WTC11 (cell line): ENCODE measurements at regions not wholly inside any gene's neighbourhood (a gene's known extent, or its start where the extent isn't known, plus 50 kb on each side); places are given as distances from the start of the nearest gene placed in this dataset.
A peak's percentile ranks its signal among the peaks of the same experiment; 100 is the strongest.

Source experiments
- ATAC-seq: fragments of 200-7000 bp; cut with Tn5 transposase; 2 replicates; pipeline ENCODE4 v1.10.0; 2021; ENCODE audit warnings: mild to moderate bottlenecking, moderate library complexity
- CTCF ChIA-PET: fragments of 300-600 bp; sonication (Branson Sonifier 250); formaldehyde crosslinking; loops from one replicate; lab custom pipeline; 2021; ENCODE audit warnings: antibody characterized with exemption; lab: Charles Lee
- POLR2A ChIA-PET: fragments of 350-600 bp; sonication (Branson Sonifier 250); formaldehyde crosslinking; loops from one replicate; lab custom pipeline; 2021; ENCODE audit warnings: antibody characterized with exemption; lab: Charles Lee
- DNase-seq: peaks from one replicate; pipeline ENCODE4 v3.0.0; 2021; ENCODE audit warnings: low spot score
- H3K27ac Mint-ChIP-seq: 2 replicates; pipeline ENCODE4 v1.8.0; 2021; ENCODE audit warnings: mixed read lengths
- H3K27me3 Mint-ChIP-seq: 2 replicates; pipeline ENCODE4 v1.8.0; 2021; ENCODE audit warnings: low read depth, mild to moderate bottlenecking, moderate library complexity, mixed read lengths
- H3K36me3 Mint-ChIP-seq: 2 replicates; pipeline ENCODE4 v1.8.0; 2021; ENCODE audit warnings: mixed read lengths
- H3K4me1 Mint-ChIP-seq: 2 replicates; pipeline ENCODE4 v1.8.0; 2022; ENCODE audit warnings: mixed read lengths
- H3K4me3 Mint-ChIP-seq: 2 replicates; pipeline ENCODE4 v1.8.0; 2021; ENCODE audit warnings: mild to moderate bottlenecking, moderate library complexity, mixed read lengths
- H3K9me3 Mint-ChIP-seq: 2 replicates; pipeline ENCODE4 v1.8.0; 2021; ENCODE audit warnings: mixed read lengths
- ATF1 ChIP-seq: sonication (generic); formaldehyde crosslinking; IDR thresholded peaks from 2 replicates; pipeline ENCODE4 v1.8.1; 2023; ENCODE audit warnings: mild to moderate bottlenecking, moderate library complexity, missing genetic modification reagents
- FOXJ3 ChIP-seq: sonication (generic); formaldehyde crosslinking; IDR thresholded peaks from 2 replicates; pipeline ENCODE4 v1.9.0; 2021; ENCODE audit warnings: missing genetic modification reagents, mild to moderate bottlenecking, borderline replicate concordance
- FOXP1 ChIP-seq: sonication (generic); formaldehyde crosslinking; IDR thresholded peaks from 2 replicates; pipeline ENCODE4 v1.8.0; 2022; ENCODE audit warnings: missing genetic modification reagents, mild to moderate bottlenecking, moderate library complexity, borderline replicate concordance
- GABPB1 ChIP-seq: sonication (generic); formaldehyde crosslinking; IDR thresholded peaks from 2 replicates; pipeline ENCODE4 v1.8.1; 2023; ENCODE audit warnings: mild to moderate bottlenecking, missing genetic modification reagents
- GRHL2 ChIP-seq: fragments of 250-450 bp; sonication (Bioruptor Pico); IDR thresholded peaks from 2 replicates; pipeline ENCODE4 v1.8.0; 2022; ENCODE audit warnings: mild to moderate bottlenecking, moderate library complexity; ENCODE audit not compliant: insufficient replicate concordance, severe bottlenecking
- HMGA2 ChIP-seq: fragments of 250-450 bp; sonication (Bioruptor Pico); IDR thresholded peaks from 2 replicates; pipeline ENCODE4 v1.4.0; 2021; ENCODE audit warnings: mild to moderate bottlenecking, moderate library complexity
- IRF2 ChIP-seq: sonication (generic); formaldehyde crosslinking; IDR thresholded peaks from 2 replicates; pipeline ENCODE4 v1.8.0; 2022; ENCODE audit warnings: low read depth, missing genetic modification reagents, borderline replicate concordance
- JUN ChIP-seq: sonication (generic); formaldehyde crosslinking; IDR thresholded peaks from 2 replicates; pipeline ENCODE4 v1.8.0; 2023; ENCODE audit warnings: mild to moderate bottlenecking, missing genetic modification reagents
- KAT7 ChIP-seq: sonication (generic); formaldehyde crosslinking; IDR thresholded peaks from 2 replicates; pipeline ENCODE4 v1.8.1; 2023; ENCODE audit warnings: missing genetic modification reagents, mild to moderate bottlenecking, borderline replicate concordance
- NR2C2 ChIP-seq: sonication (generic); formaldehyde crosslinking; IDR thresholded peaks from 2 replicates; pipeline ENCODE4 v1.8.0; 2022; ENCODE audit warnings: mild to moderate bottlenecking, missing genetic modification reagents
- PRRX2 ChIP-seq: fragments of 250-450 bp; sonication (Bioruptor Pico); IDR thresholded peaks from 2 replicates; pipeline ENCODE4 v1.8.0; 2021; ENCODE audit warnings: mild to moderate bottlenecking
- SMAD3 ChIP-seq: sonication (generic); formaldehyde crosslinking; IDR thresholded peaks from 2 replicates; pipeline ENCODE4 v1.8.0; 2022; ENCODE audit warnings: missing genetic modification reagents, mild to moderate bottlenecking, borderline replicate concordance
- TCF7 ChIP-seq: sonication (generic); formaldehyde crosslinking; IDR thresholded peaks from 2 replicates; pipeline ENCODE4 v1.8.0; 2022; ENCODE audit warnings: mild to moderate bottlenecking, low read depth, missing genetic modification reagents, moderate library complexity
- ZNF396 ChIP-seq: fragments of 250-450 bp; sonication (Bioruptor Pico); IDR thresholded peaks from 2 replicates; pipeline ENCODE4 v1.8.0; 2021; ENCODE audit warnings: mild to moderate bottlenecking, moderate library complexity, borderline replicate concordance
- ZNF671 ChIP-seq: fragments of 250-450 bp; sonication (Bioruptor Pico); IDR thresholded peaks from 2 replicates; pipeline ENCODE4 v1.8.0; 2021; ENCODE audit warnings: mild to moderate bottlenecking
- TF ChIP-seq, protein P1 (sequence below): sonication (generic); formaldehyde crosslinking; IDR thresholded peaks from 2 replicates; pipeline ENCODE4 v1.8.0; 2022; ENCODE audit warnings: mild to moderate bottlenecking, missing genetic modification reagents
- TF ChIP-seq, protein P2 (sequence below): fragments of 200-600 bp; IDR thresholded peaks from 2 replicates; pipeline ENCODE4 v1.8.0; 2022; ENCODE audit warnings: antibody characterized with exemption
- TF ChIP-seq, protein P3 (sequence below): sonication (generic); formaldehyde crosslinking; IDR thresholded peaks from 2 replicates; pipeline ENCODE4 v1.8.1; 2022; ENCODE audit warnings: low read depth, missing genetic modification reagents, borderline replicate concordance
- TF ChIP-seq, protein P4 (sequence below): sonication (generic); formaldehyde crosslinking; IDR thresholded peaks from 2 replicates; pipeline ENCODE4 v1.8.0; 2022; ENCODE audit warnings: missing genetic modification reagents

DNA sequence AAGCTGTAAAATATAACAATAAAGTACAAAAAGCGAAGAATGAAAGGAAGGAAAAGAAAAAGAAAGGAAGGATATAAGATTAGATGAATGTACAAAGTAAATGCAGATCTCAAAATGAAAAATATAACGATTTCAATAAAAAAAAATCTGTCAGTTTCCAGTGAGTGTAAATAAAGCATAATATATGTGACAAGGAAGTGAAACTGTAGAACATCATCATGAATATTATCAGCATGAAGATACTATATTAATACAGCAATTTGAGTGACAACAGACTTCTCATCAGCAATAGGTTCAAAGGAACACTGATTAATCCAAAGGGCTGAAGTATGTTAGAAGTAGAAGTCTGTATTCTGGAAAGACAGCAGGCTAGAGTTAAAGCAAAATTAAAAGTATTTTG, 659.5 kb upstream of the MBL2 start:
- POLR2A ChIA-PET = no interaction called here
- TF ChIP-seq ATF1 (CRISPR knock-in tag) = no peak
- no peak for TF ChIP-seq JUN (CRISPR knock-in tag)
- TF ChIP-seq ZNF396 (CRISPR knock-in tag) = no peak
- no peak for TF ChIP-seq SMAD3 (CRISPR knock-in tag)
- no peak for TF ChIP-seq IRF2 (CRISPR knock-in tag)
- no peak for TF ChIP-seq TCF7 (CRISPR knock-in tag)
- no peak for TF ChIP-seq KAT7 (CRISPR knock-in tag)
- no peak for TF ChIP-seq PRRX2 (CRISPR knock-in tag)
- TF ChIP-seq ZNF671 (CRISPR knock-in tag) = no peak
- TF ChIP-seq, protein P1, sequence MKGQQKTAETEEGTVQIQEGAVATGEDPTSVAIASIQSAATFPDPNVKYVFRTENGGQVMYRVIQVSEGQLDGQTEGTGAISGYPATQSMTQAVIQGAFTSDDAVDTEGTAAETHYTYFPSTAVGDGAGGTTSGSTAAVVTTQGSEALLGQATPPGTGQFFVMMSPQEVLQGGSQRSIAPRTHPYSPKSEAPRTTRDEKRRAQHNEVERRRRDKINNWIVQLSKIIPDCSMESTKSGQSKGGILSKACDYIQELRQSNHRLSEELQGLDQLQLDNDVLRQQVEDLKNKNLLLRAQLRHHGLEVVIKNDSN = no peak
- TF ChIP-seq, protein P2, sequence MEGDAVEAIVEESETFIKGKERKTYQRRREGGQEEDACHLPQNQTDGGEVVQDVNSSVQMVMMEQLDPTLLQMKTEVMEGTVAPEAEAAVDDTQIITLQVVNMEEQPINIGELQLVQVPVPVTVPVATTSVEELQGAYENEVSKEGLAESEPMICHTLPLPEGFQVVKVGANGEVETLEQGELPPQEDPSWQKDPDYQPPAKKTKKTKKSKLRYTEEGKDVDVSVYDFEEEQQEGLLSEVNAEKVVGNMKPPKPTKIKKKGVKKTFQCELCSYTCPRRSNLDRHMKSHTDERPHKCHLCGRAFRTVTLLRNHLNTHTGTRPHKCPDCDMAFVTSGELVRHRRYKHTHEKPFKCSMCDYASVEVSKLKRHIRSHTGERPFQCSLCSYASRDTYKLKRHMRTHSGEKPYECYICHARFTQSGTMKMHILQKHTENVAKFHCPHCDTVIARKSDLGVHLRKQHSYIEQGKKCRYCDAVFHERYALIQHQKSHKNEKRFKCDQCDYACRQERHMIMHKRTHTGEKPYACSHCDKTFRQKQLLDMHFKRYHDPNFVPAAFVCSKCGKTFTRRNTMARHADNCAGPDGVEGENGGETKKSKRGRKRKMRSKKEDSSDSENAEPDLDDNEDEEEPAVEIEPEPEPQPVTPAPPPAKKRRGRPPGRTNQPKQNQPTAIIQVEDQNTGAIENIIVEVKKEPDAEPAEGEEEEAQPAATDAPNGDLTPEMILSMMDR = no peak
- Mint-ChIP-seq H3K9me3 (no peaks in the 10 kb centered on the region), H3K4me3 (no peak overlapping the region), H3K27ac (peak overlapping the region; percentile 70; the same call in 1 of the 2 replicates), H3K27me3 (no peaks in the 10 kb centered on the region), H3K4me1 (peaks cover 44% of the 10 kb centered on the region), H3K36me3 (peaks cover 4% of the 10 kb centered on the region; the same call in 1 of the 2 replicates)
- ATAC-seq (no peak), DNase-seq (no peak)
- CTCF ChIA-PET = interaction anchor here (0.6 kb wide), 1 partner anchor 9 kb away, joined by 3 read pairs; no protein-coding TSS in a partner anchor

DNA sequence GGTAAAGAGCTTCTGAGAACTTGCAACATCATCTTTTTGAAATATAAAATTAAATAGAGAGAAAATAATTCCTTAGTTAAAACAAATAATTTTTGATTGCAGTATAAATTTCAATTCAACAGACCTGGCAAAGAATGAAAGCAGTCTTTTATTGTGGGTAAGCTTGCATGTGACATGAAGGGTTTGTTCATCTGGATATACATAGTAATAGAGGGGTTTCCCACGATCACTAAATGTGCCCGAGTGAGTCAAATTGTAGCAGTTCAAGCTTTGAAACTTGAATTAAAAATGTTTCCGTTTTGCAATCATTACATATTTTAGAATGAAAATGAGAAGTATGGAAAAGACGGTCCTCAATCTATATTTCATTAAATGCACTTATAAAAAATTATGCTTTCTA, 658.4 kb upstream of the MBL2 start:
- POLR2A ChIA-PET = no interaction called here
- Mint-ChIP-seq H3K4me1 (peaks cover 40% of the 10 kb centered on the region), H3K36me3 (peaks cover 14% of the 10 kb centered on the region), H3K27ac (no peak overlapping the region; the same call in 1 of the 2 replicates), H3K27me3 (no peaks in the 10 kb centered on the region), H3K9me3 (peaks cover 8% of the 10 kb centered on the region), H3K4me3 (no peak overlapping the region)
- DNase-seq = no peak
- no peak for ATAC-seq
- no peak for TF ChIP-seq NR2C2 (CRISPR knock-in tag)
- no peak for TF ChIP-seq HMGA2 (CRISPR knock-in tag)
- no peak for TF ChIP-seq FOXJ3 (CRISPR knock-in tag)
- TF ChIP-seq, protein P3, sequence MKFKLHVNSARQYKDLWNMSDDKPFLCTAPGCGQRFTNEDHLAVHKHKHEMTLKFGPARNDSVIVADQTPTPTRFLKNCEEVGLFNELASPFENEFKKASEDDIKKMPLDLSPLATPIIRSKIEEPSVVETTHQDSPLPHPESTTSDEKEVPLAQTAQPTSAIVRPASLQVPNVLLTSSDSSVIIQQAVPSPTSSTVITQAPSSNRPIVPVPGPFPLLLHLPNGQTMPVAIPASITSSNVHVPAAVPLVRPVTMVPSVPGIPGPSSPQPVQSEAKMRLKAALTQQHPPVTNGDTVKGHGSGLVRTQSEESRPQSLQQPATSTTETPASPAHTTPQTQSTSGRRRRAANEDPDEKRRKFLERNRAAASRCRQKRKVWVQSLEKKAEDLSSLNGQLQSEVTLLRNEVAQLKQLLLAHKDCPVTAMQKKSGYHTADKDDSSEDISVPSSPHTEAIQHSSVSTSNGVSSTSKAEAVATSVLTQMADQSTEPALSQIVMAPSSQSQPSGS (CRISPR knock-in tag) = no peak
- no peak for TF ChIP-seq GRHL2 (CRISPR knock-in tag)
- TF ChIP-seq FOXP1 = no peak
- TF ChIP-seq, protein P4, sequence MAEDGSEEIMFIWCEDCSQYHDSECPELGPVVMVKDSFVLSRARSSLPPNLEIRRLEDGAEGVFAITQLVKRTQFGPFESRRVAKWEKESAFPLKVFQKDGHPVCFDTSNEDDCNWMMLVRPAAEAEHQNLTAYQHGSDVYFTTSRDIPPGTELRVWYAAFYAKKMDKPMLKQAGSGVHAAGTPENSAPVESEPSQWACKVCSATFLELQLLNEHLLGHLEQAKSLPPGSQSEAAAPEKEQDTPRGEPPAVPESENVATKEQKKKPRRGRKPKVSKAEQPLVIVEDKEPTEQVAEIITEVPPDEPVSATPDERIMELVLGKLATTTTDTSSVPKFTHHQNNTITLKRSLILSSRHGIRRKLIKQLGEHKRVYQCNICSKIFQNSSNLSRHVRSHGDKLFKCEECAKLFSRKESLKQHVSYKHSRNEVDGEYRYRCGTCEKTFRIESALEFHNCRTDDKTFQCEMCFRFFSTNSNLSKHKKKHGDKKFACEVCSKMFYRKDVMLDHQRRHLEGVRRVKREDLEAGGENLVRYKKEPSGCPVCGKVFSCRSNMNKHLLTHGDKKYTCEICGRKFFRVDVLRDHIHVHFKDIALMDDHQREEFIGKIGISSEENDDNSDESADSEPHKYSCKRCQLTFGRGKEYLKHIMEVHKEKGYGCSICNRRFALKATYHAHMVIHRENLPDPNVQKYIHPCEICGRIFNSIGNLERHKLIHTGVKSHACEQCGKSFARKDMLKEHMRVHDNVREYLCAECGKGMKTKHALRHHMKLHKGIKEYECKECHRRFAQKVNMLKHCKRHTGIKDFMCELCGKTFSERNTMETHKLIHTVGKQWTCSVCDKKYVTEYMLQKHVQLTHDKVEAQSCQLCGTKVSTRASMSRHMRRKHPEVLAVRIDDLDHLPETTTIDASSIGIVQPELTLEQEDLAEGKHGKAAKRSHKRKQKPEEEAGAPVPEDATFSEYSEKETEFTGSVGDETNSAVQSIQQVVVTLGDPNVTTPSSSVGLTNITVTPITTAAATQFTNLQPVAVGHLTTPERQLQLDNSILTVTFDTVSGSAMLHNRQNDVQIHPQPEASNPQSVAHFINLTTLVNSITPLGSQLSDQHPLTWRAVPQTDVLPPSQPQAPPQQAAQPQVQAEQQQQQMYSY = no peak
- TF ChIP-seq GABPB1 (CRISPR knock-in tag) = no peak
- CTCF ChIA-PET = no interaction called here
